ENCODE measurements at regions not wholly inside any gene's neighbourhood (a gene's known extent, or its start where the extent isn't known, plus 50 kb on each side); places are given as distances from the start of the nearest gene placed in this dataset.

DNA sequence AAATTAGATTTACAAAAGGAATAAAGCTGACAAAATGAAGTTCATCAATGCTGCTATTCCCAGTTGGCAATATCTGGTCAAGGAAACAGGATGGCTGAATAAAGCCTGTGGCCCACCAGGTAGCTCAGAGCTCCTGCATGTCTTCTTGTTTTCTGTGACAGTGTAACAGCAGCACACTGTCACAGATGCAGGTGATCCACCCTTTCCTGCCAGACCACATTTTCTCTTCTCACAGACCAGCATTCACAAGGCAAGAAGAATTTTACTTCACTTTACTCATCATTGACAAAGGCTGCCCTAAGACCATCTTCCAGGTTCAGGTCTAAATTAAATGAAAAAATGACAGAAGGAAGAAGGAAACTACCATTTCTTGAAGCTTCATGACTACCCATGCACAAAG lies 166.2 kb upstream of the MEIS1 start:
- TF ChIP-seq, protein P1, sequence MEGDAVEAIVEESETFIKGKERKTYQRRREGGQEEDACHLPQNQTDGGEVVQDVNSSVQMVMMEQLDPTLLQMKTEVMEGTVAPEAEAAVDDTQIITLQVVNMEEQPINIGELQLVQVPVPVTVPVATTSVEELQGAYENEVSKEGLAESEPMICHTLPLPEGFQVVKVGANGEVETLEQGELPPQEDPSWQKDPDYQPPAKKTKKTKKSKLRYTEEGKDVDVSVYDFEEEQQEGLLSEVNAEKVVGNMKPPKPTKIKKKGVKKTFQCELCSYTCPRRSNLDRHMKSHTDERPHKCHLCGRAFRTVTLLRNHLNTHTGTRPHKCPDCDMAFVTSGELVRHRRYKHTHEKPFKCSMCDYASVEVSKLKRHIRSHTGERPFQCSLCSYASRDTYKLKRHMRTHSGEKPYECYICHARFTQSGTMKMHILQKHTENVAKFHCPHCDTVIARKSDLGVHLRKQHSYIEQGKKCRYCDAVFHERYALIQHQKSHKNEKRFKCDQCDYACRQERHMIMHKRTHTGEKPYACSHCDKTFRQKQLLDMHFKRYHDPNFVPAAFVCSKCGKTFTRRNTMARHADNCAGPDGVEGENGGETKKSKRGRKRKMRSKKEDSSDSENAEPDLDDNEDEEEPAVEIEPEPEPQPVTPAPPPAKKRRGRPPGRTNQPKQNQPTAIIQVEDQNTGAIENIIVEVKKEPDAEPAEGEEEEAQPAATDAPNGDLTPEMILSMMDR (IDR thresholded peaks at IDR 0.05; ENCODE audit: low read depth, low read length) = no peak
- no peak for TF ChIP-seq POLR2A (IDR thresholded peaks at IDR 0.05; ENCODE audit: extremely low read depth, insufficient read length)

Measured in NB4 (cell line).